ENCODE measurements at regions not wholly inside any gene's neighbourhood (a gene's known extent, or its start where the extent isn't known, plus 50 kb on each side); places are given as distances from the start of the nearest gene placed in this dataset.

- POLR2A ChIA-PET (ENCODE audit: unreplicated experiment), result no interaction called here
- Histone ChIP-seq H3K27me3 (ENCODE audit: insufficient read depth, low read depth) (no peaks in the 10 kb centered on the region), H3K4me2 (no peak overlapping the region), H3K9me2 (ENCODE audit: insufficient read depth) (no peaks in the 10 kb centered on the region), H3K36me3 (ENCODE audit: low read depth) (no peaks in the 10 kb centered on the region), H3F3A (ENCODE audit: insufficient read depth, low read depth) (no peaks in the 10 kb centered on the region), H3K27ac (no peak overlapping the region), H2AFZ (no peak overlapping the region), H4K20me1 (ENCODE audit: insufficient read depth) (no peaks in the 10 kb centered on the region), H3K4me1 (replicated peaks; ENCODE audit: insufficient read depth) (no peaks in the 10 kb centered on the region; the same call in 1 of the 2 replicates), H3K4me3 (no peak overlapping the region), H3K79me2 (ENCODE audit: low read depth) (no peaks in the 10 kb centered on the region), H3K9me3 (ENCODE audit: insufficient read depth, low read depth) (no peaks in the 10 kb centered on the region)
- no peak for DNase-seq
- no TSS peak for BruUV-seq (replicated peaks)
- TF ChIP-seq CTCF (conservative IDR thresholded peaks at IDR 0.05) (no peak), EZH2 (IDR thresholded peaks at IDR 0.05; ENCODE audit: low read depth) (no peak)
- CTCF ChIA-PET, result no interaction called here
- intact Hi-C loops (cut with micrococcal nuclease; ENCODE audit: unreplicated experiment), result loop anchor here (5.0 kb wide), 1 partner anchor 41 kb away; no protein-coding TSS in a partner anchor
Observed at GRCh38 chr13:90793261-90793820, 554.1 kb upstream of the MIR17HG start.

GRCh38 chr13:90796474-90796873 is 551.0 kb upstream of the MIR17HG start:
- Histone ChIP-seq H3K36me3 (ENCODE audit: low read depth) (no peaks in the 10 kb centered on the region), H3K9me2 (ENCODE audit: insufficient read depth) (no peaks in the 10 kb centered on the region), H3K4me2 (no peak overlapping the region), H2AFZ (no peak overlapping the region), H3K4me1 (replicated peaks; ENCODE audit: insufficient read depth) (no peaks in the 10 kb centered on the region; the same call in 1 of the 2 replicates), H3F3A (ENCODE audit: insufficient read depth, low read depth) (no peaks in the 10 kb centered on the region), H3K9me3 (ENCODE audit: insufficient read depth, low read depth) (no peaks in the 10 kb centered on the region), H3K27me3 (ENCODE audit: insufficient read depth, low read depth) (no peaks in the 10 kb centered on the region), H3K4me3 (no peak overlapping the region), H3K79me2 (ENCODE audit: low read depth) (no peaks in the 10 kb centered on the region), H3K27ac (no peak overlapping the region), H4K20me1 (ENCODE audit: insufficient read depth) (no peaks in the 10 kb centered on the region)
- ChIA-PET CTCF (no interaction called here), POLR2A (ENCODE audit: unreplicated experiment) (no interaction called here)
- TF ChIP-seq EZH2 (IDR thresholded peaks at IDR 0.05; ENCODE audit: low read depth), result no peak
- TF ChIP-seq CTCF (conservative IDR thresholded peaks at IDR 0.05), result no peak
- BruUV-seq (replicated peaks), result no TSS peak
- intact Hi-C loops (cut with micrococcal nuclease; ENCODE audit: unreplicated experiment), result no loop called here
- DNase-seq, result no peak

DNA sequence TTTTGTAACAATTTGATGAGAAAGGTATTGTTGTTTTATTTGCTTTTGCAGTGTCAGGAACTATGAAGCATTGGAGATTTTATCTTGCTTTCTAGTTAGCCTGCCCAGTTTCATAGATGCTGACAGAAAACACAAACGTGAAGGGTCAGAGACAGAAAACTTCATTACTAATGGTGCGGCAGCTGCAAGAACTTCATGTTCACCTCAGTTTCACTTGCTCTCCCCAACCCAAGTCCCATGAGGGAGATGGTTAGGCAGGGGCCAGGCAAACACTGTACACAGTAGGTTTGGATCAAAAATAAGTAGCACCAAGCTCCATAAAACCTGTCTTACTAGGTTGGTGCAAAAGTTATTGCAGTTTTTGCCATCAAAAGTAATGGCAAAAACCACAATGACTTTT is 550.2 kb upstream of the MIR17HG start:
- no peak overlapping the region for H3K27ac ChIP-seq
- intact Hi-C loops (cut with micrococcal nuclease; ENCODE audit: unreplicated experiment), result no loop called here
- no peak overlapping the region for H2AFZ ChIP-seq
- H3K4me2 ChIP-seq, result no peak overlapping the region
- no peaks in the 10 kb centered on the region for H3K36me3 ChIP-seq (ENCODE audit: low read depth)
- H4K20me1 ChIP-seq (ENCODE audit: insufficient read depth), result no peaks in the 10 kb centered on the region
- no peak for TF ChIP-seq EZH2 (IDR thresholded peaks at IDR 0.05; ENCODE audit: low read depth)
- CTCF ChIA-PET, result no interaction called here
- no peaks in the 10 kb centered on the region for H3K79me2 ChIP-seq (ENCODE audit: low read depth)
- POLR2A ChIA-PET (ENCODE audit: unreplicated experiment), result interaction anchor here (0.6 kb wide), 1 partner anchor 352 kb away, joined by 3 read pairs; no protein-coding TSS in a partner anchor
- no peaks in the 10 kb centered on the region; the same call in 1 of the 2 replicates for H3K4me1 ChIP-seq (replicated peaks; ENCODE audit: insufficient read depth)
- H3F3A ChIP-seq (ENCODE audit: insufficient read depth, low read depth), result no peaks in the 10 kb centered on the region
- no peak overlapping the region for H3K4me3 ChIP-seq
- H3K9me3 ChIP-seq (ENCODE audit: insufficient read depth, low read depth), result no peaks in the 10 kb centered on the region
- no peaks in the 10 kb centered on the region for H3K9me2 ChIP-seq (ENCODE audit: insufficient read depth)
- no peak for DNase-seq
- BruUV-seq (replicated peaks), result no TSS peak
- no peaks in the 10 kb centered on the region for H3K27me3 ChIP-seq (ENCODE audit: insufficient read depth, low read depth)

DNA sequence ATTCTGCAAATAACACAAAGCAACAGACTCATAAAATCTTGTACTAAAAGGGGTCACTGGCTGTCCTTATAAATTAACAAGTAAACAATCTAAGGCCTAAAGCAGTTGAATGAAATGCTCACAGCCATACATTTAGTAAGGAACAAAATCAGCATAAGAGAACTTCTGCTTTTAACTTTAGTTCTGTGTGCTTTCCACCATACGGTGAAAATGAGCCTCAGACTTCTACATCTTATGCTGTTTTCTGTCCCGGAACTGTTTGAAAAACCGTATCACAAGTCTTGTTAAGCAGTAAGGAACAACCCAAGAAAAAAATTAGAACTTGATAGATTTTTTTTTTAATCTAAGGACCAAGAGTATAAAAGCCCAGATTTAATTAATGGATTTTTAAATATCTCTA is 549.1 kb upstream of the MIR17HG start:
- Histone ChIP-seq H3K27ac (no peak overlapping the region), H3F3A (ENCODE audit: insufficient read depth, low read depth) (no peaks in the 10 kb centered on the region), H3K9me3 (ENCODE audit: insufficient read depth, low read depth) (no peaks in the 10 kb centered on the region), H3K4me1 (replicated peaks; ENCODE audit: insufficient read depth) (no peaks in the 10 kb centered on the region; the same call in 1 of the 2 replicates), H2AFZ (no peak overlapping the region), H3K4me2 (no peak overlapping the region), H3K79me2 (ENCODE audit: low read depth) (no peaks in the 10 kb centered on the region), H3K36me3 (ENCODE audit: low read depth) (no peaks in the 10 kb centered on the region), H3K9me2 (ENCODE audit: insufficient read depth) (no peaks in the 10 kb centered on the region), H3K27me3 (ENCODE audit: insufficient read depth, low read depth) (no peaks in the 10 kb centered on the region), H3K4me3 (no peak overlapping the region), H4K20me1 (ENCODE audit: insufficient read depth) (no peaks in the 10 kb centered on the region)
- ChIA-PET POLR2A (ENCODE audit: unreplicated experiment) (no interaction called here), CTCF (no interaction called here)
- DNase-seq, result no peak
- no TSS peak for BruUV-seq (replicated peaks)
- intact Hi-C loops (cut with micrococcal nuclease; ENCODE audit: unreplicated experiment), result no loop called here
- TF ChIP-seq EZH2 (IDR thresholded peaks at IDR 0.05; ENCODE audit: low read depth) (no peak), CTCF (conservative IDR thresholded peaks at IDR 0.05) (no peak)
